Testis (tissue), 2 donors: ENCODE measurements at regions not wholly inside any gene's neighbourhood (a gene's known extent, or its start where the extent isn't known, plus 50 kb on each side); places are given as distances from the start of the nearest gene placed in this dataset.

Source experiments
- DNase-seq: peaks from one replicate; pipeline ENCODE4 v3.0.0-alpha.2; 2019
- H3K27ac ChIP-seq, 2 donors: fragments of 200-600 bp; sonication (generic); one replicate each; pipeline ENCODE4 v1.5.1; 2019
- H3K27me3 ChIP-seq: fragments of 200-600 bp; sonication (generic); one replicate; pipeline ENCODE4 v1.5.1; 2019
- H3K36me3 ChIP-seq: fragments of 200-600 bp; sonication (generic); one replicate; pipeline ENCODE4 v1.5.1; 2017; ENCODE audit warnings: low read depth; ENCODE audit errors: missing control alignments
- H3K4me1 ChIP-seq: fragments of 200-600 bp; sonication (generic); one replicate; pipeline ENCODE4 v1.5.1; 2019
- H3K4me3 ChIP-seq, 2 donors: fragments of 200-600 bp; sonication (generic); one replicate each; pipeline ENCODE4 v1.5.1; 2017 to 2019
- H3K9me3 ChIP-seq: fragments of 200-600 bp; sonication (generic); one replicate; pipeline ENCODE4 v1.5.1; 2017
- CTCF ChIP-seq, 3 experiments: fragments of 450-650 bp in 2 of 3; fragments of 200-600 bp in 1 of 3; sonication (generic) in 1 of 3; IDR thresholded peaks; one replicate each; pipeline ENCODE4 v1.5.1; 2016 to 2019; ENCODE audit warnings: antibody characterized with exemption in 3 of 3, mild to moderate bottlenecking in 2 of 3, moderate library complexity in 1 of 3
- POLR2A ChIP-seq: fragments of 450-650 bp; IDR thresholded peaks from one replicate; pipeline ENCODE4 v1.6.1; 2017; ENCODE audit warnings: antibody characterized with exemption, mild to moderate bottlenecking, moderate library complexity
- WGBS, 2 donors: methylation state at CpG; one replicate each; pipeline ENCODE4 v1.1.5; 2018; 5-methylcytosine and 5-hydroxymethylcytosine counted together
- intact Hi-C: fragments of 100-400 bp; cut with DNase I; formaldehyde crosslinking; loops from one replicate; pipeline ENCODE4 v1.15.1; 2023; ENCODE audit warnings: low total_unique reads

GRCh38 chr9:80437091-80437640, 865.4 kb downstream of the TLE4 start:
- Histone ChIP-seq H3K36me3 (no peaks in the 10 kb centered on the region), H3K9me3 (no peaks in the 10 kb centered on the region), H3K27me3 (no peaks in the 10 kb centered on the region), H3K4me3 (no peak overlapping the region), H3K27ac (no peak overlapping the region), H3K4me1 (no peaks in the 10 kb centered on the region)
- intact Hi-C loops = no loop called here
- TF ChIP-seq CTCF (IDR thresholded peaks at IDR 0.05) = no peak
- no peak for TF ChIP-seq POLR2A
- WGBS, 2 donors = 89 to 91% methylated on average over 2 of the region's 2 CpGs
- no peak for DNase-seq

- TF ChIP-seq CTCF (IDR thresholded peaks at IDR 0.05) = no peak
- no peak for TF ChIP-seq POLR2A
- 68 to 75% methylated on average over 3 of the region's 3 CpGs for WGBS, 2 donors
- no peak for DNase-seq
- Histone ChIP-seq H3K27ac (no peak overlapping the region), H3K4me1 (no peaks in the 10 kb centered on the region), H3K36me3 (no peaks in the 10 kb centered on the region), H3K9me3 (no peaks in the 10 kb centered on the region), H3K27me3 (no peaks in the 10 kb centered on the region), H3K4me3 (no peak overlapping the region)
- intact Hi-C loops = no loop called here
Observed at GRCh38 chr9:80435591-80435990, 863.8 kb downstream of the TLE4 start.

- TF ChIP-seq CTCF (IDR thresholded peaks at IDR 0.05) (no peak), POLR2A (no peak)
- Histone ChIP-seq H3K27ac (no peak overlapping the region), H3K4me1 (no peaks in the 10 kb centered on the region), H3K27me3 (no peaks in the 10 kb centered on the region), H3K9me3 (no peaks in the 10 kb centered on the region), H3K4me3 (no peak overlapping the region), H3K36me3 (no peaks in the 10 kb centered on the region)
- 88 to 93% methylated on average over 1 of the region's 1 CpG for WGBS, 2 donors
- intact Hi-C loops = no loop called here
- no peak for DNase-seq
Observed at GRCh38 chr9:80426992-80427391, 855.2 kb downstream of the TLE4 start.

GRCh38 chr9:80417211-80417773, 845.5 kb downstream of the TLE4 start:
- H3K4me1 ChIP-seq = no peaks in the 10 kb centered on the region
- TF ChIP-seq POLR2A (no peak), CTCF (IDR thresholded peaks at IDR 0.05) (no peak)
- no peak for DNase-seq
- no peak overlapping the region for H3K27ac ChIP-seq
- H3K9me3 ChIP-seq = no peaks in the 10 kb centered on the region
- H3K27me3 ChIP-seq = no peaks in the 10 kb centered on the region
- intact Hi-C loops = no loop called here
- H3K36me3 ChIP-seq = no peaks in the 10 kb centered on the region
- no peak overlapping the region for H3K4me3 ChIP-seq

GRCh38 chr9:80410106-80410505, 838.3 kb downstream of the TLE4 start:
- no peak overlapping the region for H3K27ac ChIP-seq
- no peak overlapping the region for H3K4me3 ChIP-seq
- no peaks in the 10 kb centered on the region for H3K36me3 ChIP-seq
- WGBS, 2 donors = 25 to 32% methylated on average over 5 of the region's 5 CpGs
- peaks cover 10% of the 10 kb centered on the region for H3K4me1 ChIP-seq
- intact Hi-C loops = no loop called here
- DNase-seq = peak; percentile 49
- H3K9me3 ChIP-seq = no peaks in the 10 kb centered on the region
- H3K27me3 ChIP-seq = no peaks in the 10 kb centered on the region
- TF ChIP-seq CTCF (IDR thresholded peaks at IDR 0.05) (no peak), POLR2A (no peak)
